ENCODE measurements at regions not wholly inside any gene's neighbourhood (a gene's known extent, or its start where the extent isn't known, plus 50 kb on each side); places are given as distances from the start of the nearest gene placed in this dataset.
"Not testable (repeated sequence)": the region's sequence is repeated elsewhere in the genome, so short reads cannot be mapped to it uniquely, and the experiment has no call there.

DNA sequence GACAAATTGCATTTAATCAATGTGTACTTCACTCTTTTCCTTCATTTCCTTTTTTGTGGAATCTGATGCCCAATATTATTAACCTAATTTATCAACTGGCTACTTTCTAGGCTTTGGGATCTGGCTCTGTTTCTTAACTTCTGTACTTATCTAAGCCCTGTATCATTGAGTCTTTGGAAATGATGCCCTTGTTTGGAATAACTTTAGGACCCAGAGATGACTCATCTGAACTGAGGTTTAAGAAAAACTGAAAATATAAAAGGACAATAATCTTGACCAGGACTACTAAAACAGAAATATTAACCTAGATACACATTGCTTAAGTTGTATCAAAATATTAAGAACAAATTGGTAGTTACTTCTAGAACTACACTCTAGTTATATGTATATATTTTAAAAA lies 600.8 kb downstream of the CPS1 start:
- no peak for DNase-seq

DNA sequence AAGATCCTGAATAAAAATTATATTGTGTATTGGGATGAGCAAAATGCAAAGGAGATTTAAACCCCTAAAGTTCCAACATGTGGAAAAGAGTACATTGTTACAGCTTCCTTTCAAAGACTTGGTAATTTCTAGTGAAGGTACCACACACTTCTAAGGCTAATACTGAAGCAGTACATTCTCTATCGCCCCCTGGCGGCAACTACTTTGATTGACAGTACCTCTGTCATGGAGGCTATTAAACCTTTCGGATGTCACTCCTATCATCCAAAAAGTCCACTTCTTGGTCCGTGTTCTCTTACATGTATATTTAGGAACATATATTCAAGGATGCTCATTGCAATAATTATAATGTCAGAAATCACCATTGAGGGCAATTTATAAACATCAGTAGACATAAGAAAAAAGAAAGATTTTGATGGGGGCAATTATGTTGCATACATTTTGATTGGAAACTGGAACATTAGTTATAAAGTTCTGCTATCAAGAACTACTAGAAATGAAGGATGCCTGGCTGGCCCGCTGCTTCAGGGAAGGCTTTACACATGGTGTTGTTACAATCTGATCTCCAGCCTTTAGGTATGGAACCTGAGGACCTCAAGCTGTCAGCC lies 601.6 kb downstream of the CPS1 start:
- DNase-seq, result peak; percentile 88

DNA sequence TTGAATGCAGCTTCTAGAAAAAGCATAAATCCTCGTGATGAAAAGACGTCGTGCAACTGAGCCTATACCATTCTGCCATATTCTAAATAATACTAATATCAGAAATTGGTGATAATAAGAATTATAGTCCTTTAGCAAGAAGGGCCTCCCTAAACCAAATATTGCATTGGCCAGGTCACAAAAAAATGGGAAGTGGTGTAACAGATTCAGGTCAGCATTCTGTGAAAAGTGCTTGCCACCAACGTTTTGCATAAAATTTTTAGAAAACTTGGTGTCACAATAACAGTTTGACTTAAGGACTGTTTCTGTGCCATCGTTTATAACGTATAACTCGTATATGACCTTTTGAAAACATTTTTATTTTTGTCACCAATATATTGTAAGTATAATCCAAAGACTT lies 603.6 kb downstream of the CPS1 start:
- no peak for DNase-seq

DNA sequence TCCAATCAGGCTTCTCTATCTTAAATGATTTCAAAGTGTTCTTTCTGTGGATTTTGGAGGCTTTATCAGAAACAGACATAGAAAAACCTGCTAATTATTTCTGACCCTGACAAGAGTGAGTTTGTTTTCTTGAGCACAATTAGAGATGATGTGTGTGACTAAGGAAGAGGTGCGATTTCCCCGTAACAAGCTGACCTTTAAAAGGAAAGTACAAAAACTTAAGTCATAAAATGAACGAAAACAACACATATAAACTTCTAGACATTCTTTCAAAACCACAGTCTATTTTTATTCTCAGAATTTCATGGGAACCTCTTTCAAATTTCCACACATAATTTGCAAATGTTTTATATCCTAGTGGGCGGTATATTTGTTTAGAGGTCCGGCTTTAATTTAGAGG lies 604.8 kb downstream of the CPS1 start:
- no peak for DNase-seq

DNA sequence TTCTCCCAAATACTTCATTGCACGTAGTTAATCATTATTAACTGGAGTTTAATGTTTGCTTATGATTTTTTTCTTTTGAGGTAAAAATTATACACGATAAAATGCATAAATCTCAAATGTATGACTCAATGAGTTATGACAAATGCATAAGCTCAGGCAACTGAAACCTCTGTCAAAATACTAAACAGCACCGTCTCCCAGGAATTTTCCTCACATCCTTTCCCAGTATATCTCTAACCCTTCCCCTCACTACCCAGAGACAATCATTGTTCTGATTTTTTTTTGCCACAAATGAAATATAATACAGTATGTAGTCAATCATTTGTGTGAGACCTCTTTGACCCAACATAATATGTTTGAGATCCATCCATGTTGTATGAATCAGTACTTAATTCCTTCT lies 606.5 kb downstream of the CPS1 start:
- DNase-seq, result no peak

DNA sequence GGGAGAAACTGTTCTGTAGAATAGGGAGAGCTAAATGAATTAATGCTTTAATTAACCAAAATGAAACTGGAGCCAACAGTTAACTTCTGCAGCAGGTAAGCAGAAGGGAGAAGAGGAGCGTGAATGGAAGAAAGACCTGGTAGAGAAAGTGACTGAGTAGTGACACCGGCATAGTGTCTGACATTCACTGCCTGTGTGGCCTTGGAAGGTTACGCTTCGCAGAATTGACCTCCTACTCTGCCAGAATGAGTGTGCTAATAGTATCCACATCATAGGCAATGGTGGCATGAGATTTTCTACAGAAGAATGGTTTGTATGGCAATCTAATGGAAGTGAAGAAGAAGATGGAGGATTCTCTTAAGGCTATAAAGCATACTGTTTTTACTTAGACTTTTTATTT lies 614.4 kb downstream of the CPS1 start:
- no peak for DNase-seq

DNA sequence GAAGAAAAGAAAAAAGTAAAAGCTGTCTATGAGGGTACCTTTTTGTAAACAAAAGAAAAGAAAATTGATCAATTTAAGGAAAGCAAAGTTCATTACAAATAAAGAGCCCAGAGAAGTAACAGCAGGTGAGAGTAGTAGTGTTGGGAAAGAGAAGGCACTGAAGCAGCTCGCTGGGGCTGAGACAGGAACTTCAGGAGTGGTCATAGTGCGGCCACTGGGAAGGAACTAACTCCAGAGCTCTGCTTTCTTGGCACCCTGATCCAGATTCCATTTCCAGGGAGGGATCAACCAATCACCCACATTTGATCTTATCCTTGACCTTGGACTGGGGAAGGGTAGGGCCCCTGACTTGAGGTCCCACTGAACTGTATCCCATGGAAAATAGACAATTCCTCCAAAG lies 617.6 kb downstream of the CPS1 start:
- DNase-seq, result no peak

DNA sequence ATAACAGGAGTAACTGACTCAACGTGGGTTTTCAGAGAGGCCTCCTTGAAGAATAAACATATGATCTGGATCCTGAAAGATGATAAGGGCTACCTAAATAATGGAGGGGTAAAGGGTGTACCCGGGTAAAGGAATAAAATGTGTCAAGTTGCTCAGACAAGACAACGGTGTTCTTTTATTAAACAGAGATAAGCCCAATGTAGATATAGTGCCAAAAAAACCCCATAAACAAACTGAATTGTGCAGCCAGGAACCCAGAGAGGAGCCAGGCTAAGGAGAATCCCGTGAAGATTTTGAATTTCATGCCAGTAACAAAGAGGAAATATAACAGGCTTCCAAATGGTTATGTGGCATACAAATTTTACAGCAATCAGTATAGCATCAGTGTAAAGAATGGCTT lies 618.2 kb downstream of the CPS1 start:
- no peak for DNase-seq

DNA sequence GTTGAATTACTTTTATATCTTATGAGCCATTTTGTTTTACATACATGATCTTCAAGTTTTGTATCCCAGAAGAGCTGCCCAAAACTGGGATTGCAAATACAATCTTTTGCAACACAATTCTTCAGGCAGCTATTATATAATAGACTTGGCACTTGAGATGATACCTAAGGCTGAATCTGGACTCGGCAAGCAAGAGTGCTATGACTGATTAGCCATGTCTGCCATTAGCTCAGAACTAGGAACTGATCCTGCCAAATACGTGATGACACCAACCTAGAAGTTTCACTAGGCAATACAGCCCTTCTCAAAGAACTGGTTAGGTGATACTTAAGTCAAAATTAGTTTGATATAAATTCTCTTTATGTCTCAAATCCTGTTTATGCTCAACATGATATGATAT lies 619.6 kb downstream of the CPS1 start:
- no peak for DNase-seq

DNA sequence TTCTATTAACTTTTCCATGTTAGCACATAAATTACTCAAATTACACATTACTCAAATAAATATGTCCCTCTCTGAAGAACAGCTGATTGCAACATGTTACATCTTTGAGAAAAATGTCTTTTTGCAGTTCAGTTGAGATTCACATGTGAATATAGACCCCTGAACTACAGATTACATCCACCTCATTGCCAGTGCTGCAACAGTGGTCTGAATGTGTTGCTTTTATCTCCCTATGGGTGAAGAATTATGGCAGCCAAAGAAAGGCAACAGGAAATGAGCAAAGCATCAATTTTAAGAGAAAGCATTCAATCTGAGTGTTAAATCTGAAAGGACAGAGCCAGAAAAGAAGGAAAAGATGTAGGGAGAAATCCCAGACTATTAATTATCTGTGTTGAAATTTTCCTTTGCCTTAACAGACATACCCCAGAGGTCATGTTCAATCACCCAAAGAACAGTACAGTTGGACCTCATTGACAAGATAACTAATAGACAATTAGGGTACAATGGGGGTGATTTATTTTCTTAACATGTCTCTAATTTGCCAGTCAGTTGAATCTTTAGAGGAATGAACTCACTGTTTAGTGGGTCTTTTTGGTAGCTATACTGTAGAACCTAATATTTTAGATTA lies 620.2 kb downstream of the CPS1 start:
- no peak for DNase-seq

DNA sequence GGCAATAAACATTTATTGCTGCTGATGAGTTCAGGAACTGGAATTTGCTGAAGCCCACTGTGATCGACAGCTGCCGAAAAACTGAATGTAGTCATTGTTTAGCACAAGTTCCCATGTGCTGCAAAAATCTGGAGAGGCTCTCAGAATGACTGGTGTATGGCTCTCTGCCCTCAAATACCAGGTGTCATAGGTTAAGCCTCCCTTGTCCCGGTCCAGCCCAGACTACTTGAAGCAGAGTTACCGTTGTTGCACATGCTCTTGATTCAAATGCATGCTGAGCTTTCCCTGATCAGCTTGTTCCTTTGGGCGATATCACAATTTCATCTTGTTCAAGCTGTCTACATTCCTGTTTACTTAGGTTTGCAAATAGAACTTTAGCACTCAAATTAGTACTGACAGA lies 625.2 kb downstream of the CPS1 start:
- no peak for DNase-seq

DNA sequence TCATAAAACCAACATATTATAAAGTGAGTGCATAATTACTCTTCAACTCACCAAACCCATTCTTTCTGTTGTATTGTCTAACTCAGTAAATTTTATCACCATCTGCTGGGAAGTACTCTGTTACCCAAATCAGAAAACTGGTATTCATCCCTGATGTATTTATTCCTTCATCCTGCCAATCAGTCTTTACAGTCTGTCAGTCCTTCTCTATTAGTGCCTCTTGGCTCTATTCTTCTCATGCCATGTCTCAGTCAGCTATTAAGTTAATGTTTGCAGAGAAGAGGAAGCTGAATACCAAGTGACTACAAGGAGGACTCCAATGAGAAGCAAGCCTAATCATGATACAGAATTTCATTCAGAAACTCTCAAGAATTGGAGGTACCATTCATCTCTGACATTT lies 631.2 kb downstream of the CPS1 start:
- DNase-seq, result no peak

DNA sequence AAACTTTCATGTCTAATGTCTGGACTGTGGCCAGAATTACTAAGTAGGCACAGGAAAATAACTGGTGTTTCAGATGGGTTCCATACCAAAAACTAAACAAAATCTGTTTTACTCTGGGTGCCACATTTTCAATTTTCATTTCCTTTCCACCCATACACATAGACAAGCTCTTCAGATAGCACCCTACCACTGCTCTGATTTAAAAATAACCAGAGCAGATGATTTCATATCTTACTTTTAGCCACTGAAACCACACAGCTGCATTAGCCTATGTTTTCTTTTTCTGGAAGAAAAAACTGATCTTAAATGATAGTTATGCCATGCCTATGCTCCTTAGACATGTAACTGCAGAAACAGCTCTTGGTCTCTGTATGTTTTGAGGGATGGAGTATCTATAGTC lies 647.6 kb downstream of the CPS1 start:
- DNase-seq, result no peak

DNA sequence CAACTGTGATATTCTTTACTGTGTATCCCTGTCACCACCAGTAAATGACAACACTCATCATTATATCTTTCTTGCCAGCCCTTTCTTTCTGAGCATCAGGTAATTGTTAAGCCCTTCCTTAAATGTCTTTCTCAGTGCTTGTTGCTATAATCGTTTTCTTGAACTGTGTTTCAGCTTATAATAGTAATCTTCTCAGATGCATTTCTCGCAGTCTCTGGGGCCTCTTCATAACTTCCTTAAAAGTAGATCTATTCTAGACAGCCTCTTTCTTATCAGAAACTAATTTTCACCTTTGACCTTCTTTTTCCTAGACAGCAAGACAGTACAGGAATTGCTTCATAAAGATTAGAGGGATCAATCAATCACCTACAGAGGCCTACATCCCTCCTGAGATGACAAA lies 648.1 kb downstream of the CPS1 start:
- no peak for DNase-seq

DNA sequence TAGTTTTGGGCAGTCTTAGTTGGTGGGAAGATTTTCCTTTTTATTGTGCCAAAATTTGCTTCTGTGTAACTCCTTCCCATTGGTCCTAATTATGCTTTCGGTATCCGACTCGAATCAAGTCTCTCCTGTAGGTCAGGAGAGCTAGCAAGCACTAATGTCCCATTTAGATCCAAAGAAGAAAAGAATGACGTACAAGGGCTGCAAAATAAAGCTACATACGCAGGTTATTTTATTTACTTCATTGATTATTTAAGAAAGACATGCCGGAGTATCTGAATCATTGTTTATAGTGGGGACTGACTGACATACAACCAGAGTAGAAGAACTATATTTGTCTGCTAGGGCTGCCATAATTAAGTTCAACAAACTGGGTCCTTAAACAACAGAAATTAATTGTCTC lies 648.5 kb downstream of the CPS1 start:
- no peak for DNase-seq

DNA sequence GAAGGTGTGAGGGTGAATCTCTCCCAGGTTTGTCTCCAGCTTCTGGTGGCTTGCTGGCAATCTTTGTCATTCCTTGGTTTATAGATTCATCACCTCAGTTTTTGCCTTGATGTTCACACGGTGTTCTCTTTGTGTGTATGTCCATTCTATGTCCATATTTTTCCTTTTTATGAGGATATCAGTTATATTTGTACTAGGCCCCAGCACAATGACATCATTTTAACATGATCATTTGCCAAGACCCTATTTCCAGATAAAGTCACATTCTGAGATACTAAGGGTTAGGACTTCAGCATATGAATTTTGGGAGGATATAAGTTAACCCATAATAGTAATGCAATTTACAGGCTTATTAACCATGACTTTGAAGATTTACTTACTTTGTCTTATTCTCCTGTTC lies 649.0 kb downstream of the CPS1 start:
- no peak for DNase-seq

DNA sequence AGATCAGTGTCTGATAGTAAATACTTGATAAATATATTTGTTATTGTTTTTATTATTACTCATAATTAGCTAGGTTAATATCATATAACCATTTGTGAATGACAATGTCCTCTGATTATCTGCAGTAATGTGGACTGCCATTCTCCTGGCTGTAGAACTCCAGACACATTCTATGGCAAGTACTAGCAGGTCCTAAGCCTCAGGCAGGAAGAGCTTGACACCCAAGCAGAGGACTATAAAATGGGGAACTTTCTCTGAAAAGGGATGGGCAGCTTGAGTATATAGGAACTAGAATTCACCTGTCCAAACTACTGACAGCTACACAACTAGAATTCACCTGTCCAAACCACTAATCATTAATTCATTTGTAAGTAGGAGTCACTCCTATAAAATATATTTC lies 649.4 kb downstream of the CPS1 start:
- DNase-seq, result no peak

DNA sequence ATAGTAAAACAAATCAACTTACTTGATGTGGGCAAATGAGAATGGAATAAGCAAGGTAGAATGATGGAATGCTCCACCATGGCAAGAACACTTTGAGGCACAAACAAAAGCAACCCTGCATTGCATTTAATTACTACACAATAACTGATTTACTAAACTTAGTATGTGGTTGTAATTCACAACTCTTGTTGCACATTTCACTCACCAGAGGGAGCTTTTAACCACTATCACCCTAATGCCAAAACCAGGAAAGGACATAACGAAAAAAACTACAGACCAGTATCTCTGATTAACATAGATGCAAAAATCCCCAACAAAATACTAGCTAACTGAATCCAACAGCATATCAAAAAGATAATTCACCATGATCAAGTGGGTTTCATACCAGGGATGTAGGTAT lies 659.8 kb downstream of the CPS1 start:
- DNase-seq, result no peak

DNA sequence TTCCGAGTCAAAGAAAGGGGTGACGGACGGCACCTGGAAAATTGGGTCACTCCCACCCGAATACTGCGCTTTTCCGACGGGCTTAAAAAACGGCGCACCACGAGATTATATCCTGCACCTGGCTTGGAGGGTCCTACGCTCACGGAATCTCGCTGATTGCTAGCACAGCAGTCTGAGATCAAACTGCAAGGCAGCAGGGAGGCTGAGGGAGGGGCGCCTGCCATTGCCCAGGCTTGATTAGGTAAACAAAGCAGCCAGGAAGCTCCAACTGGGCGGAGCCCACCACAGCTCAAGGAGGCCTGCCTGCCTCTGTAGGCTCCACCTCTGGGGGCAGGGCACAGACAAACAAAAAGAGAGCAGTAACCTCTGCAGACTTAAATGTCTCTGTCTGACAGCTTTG lies 663.1 kb downstream of the CPS1 start:
- not testable (repeated sequence) for DNase-seq

DNA sequence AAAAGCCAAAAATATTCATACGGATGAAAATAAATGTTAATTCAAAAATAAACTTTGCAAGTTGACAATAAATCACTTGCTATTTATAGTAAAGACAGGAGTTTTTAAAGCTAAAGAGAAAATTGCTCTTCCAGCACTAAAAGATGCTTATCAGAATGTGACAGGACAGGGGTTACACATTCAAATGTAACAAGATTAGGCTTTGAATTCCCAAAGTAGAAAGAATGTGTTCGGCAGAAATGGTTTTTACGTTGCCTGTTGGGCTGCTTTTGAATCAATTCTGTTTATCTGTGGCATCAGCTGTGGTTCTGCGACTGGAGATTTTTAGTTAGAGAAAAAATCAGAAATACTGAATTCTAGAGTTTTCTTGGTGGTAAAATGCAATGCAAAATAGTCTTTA lies 669.4 kb downstream of the CPS1 start:
- DNase-seq, result no peak

DNA sequence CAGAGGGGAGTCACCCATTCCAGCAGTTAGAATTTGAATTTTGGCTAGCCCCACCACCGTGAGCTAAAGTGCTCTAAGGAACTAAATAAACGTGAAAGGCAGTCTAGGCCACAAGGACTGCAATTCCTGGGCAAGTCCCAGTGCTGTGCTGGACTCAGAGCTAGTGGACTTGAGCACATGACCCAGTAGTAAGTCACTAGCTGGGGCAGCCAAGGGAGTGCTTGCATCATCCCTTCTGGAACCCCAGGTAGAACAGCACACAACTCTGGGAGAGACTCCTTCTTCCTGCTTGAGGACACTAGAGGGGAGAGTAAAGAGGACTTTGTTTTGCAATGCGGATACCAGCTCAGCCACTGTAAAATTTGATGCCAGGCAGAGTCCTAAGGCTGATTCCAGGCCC lies 672.2 kb downstream of the CPS1 start:
- no peak for DNase-seq

DNA sequence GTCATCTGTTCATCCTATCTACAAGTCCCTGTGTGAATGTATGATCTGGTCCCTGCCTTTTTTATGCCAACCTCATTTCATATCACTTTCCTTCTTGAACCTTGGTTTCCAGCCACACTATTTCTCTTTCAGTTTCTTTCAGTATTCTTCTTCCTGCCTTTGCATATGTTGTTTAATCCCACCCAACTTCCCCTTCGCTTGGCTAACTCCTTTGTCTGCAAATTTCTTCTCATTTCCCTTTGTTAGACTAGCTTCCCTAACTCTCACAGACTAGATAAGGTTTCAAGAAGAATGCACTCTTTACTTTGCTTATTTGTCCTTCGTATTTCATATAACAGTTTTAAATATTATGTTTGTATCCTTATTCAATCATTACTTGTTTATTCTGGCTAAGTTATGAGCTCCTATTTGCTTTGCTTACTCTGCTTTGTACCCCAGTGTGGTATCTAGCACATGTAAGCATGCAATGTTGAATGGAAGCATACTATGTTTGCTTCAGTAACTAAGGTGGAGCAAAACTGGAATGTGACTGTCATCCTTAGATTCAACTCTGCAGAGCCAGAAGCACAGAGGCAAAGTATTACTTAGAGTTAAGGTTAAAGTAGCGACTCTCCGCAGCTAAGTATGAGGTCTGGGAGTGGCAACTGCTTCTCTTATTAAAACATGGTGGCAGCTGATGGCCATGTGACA lies 681.3 kb downstream of the CPS1 start:
- DNase-seq, result no peak

DNA sequence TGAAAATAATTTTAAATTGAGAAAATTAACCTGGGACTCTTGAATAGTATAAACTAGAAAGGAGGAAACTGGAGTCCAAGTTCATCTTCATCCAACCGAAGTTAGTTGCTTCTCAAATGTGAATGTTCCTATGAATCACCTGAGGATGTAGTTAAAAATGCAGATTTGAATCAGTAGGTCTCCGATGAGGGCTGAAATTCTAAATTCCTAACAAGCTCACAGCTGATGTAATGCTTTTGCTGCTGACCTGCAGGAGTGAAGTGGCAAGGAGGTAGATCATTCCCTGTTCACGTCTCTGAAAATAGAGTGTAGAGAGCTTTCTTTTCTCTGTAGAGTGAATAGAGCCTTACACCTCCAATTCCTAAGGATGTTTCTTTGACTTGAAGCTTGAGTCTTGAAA lies 685.5 kb downstream of the CPS1 start:
- DNase-seq, result no peak

DNA sequence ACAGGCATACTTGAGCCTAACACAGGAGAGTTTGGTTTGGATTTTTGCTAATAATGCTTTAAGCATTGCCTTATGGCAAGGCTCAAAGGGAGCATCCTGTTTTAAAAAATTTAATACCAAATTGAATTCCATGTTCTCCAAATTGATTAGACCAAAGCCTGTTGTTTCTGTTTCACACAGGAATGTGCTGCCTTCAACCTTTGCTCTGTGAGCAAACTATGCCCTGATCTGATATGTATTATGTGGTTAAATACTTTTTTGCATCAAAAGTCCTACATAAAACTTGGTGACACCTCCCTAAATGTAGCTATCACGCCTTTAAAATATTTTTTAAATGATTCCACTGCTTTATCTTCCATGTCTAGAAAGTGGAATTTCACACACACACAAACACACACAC lies 691.4 kb downstream of the CPS1 start:
- DNase-seq, result no peak

DNA sequence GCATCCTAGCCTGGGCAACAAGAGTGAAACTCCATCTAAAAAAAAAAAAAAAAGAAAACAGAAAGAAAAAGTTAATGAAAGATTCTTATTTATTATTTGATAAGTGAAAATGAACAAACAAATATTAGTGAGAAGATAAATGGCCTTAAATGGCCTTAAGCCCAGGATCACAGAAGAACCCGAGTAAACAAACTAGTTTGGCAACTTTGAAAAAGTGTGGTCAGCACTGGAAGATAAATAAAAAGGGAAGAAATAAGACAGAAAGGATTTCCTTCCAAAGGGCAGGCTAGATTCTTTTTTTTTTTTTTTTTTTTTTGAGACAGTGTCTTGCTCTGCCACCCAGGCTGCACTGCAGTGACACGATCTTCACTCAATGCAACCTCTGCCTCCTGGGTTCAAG lies 692.4 kb downstream of the CPS1 start:
- no peak for DNase-seq
